CD4-positive, alpha-beta T cell treated with Interleukin-17A for 1 hour (primary cell): ENCODE measurements at regions not wholly inside any gene's neighbourhood (a gene's known extent, or its start where the extent isn't known, plus 50 kb on each side); places are given as distances from the start of the nearest gene placed in this dataset.
A peak's percentile ranks its signal among the peaks of the same experiment; 100 is the strongest.
"Not testable (repeated sequence)": the region's sequence is repeated elsewhere in the genome, so short reads cannot be mapped to it uniquely, and the experiment has no call there.

Experiments used
- DNase-seq: peaks from one replicate; pipeline ENCODE4 v3.0.0-alpha.2; 2020

DNA sequence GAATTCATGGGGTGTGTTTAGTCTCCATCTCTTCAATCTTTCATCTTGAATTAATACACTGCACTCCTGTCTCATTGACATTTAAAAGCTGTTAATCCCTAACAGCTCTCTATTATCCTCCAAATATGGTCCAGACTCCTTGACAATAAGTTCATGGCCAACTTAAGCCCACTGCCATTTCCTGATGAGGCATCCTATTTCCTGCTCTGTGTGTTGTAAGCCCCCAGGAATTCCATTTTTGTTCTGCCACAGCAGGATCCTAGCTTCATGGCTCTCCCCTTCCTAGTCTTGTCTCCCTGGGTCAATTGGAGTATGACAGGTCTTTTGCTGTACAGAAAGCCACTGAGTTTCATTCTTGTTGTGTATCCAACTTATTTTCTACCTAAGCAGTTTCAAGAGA is 218.8 kb downstream of the OTUD1 start:
- DNase-seq = no peak

DNA sequence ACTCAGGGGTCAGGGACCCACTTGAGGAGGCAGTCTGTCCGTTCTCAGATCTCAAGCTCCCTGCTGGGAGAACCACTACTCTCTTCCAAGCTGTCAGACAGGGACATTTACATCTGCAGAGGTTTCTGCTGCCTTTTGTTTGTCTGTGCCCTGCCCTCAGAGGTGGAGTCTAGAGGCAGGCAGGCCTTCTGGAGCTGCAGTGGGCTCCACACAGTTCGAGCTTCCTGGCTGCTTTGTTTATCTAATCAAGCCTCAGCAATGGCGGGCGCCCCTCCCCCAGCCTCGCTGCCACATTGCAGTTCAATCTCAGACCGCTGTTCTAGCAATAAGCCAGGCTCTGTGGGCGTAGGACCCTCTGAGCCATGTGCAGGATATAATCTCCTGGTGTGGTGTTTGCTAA is 233.0 kb downstream of the OTUD1 start:
- not testable (repeated sequence) for DNase-seq

DNA sequence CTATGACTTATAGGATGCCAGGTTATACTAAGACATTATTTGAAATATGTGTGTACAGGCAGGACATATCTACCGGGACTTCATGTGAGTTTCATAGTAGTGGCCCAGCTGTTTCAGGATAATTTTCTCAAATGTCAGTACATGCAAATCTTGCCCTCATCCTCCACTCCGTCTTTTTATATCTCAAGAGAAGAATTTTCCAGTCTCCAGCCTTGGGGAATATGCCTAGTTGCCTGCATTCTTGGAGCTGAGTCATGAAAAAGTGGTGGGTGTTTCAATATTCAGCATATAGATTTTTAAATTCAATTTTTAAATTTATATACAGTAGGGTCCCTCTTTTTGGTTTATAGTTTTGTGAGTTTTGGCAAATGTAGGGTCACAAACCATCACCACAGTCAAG is 236.7 kb downstream of the OTUD1 start:
- DNase-seq = no peak

DNA sequence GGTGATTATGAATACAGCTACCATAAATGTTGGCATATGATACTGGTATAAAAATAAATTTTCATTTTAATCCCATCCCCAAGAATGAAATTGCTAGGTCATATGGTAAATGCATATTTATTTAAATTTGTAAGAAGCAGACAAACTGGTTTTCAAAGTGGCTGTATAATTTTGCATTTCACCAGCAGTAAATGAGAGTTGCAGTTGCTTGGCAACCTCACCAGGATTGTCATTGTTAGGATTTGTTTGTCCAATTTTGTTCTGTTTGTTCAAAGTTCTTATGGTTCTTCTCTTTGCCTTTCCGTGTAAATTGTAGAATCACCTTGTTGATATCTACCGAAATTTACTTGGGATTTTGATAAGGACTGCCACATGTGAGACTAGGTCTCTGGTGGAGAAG is 237.4 kb downstream of the OTUD1 start:
- DNase-seq = no peak

DNA sequence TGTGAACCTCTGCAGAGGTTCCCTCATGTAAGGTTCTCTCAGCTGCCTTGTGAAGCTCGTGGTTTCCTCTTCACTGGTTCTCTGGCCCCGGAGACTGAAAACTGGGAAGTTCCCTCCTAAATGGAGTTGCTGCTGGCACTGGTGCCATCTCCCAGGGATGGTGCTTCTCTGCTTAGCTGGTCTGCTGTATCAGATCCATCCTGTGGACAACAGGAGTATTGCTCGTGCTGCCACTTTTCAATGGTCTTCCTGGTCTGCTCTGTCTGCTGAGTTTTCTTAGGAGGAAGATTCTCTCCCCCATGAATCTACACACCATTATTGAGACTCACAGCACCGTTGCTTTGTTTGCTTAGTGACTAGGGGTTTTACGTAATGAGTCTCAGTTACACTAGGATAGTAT is 247.8 kb downstream of the OTUD1 start:
- no peak for DNase-seq

DNA sequence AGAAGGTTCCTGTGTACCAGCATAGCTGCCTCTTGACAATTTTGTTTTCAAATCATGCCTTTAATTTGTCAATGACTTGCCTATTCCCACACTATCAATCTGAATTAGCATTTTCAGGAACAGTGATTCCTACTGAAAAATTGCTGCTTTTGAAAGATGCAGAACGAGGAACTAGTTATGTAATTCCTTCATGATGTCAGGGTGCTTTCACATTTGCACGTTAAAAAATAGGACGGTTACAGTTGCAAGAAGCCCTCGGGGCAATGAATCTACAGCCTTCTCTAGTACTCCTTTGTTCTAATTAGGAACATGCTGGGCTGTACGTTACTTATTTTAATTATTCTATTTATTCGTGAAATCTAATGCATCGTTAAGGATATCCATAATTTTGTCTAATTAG is 253.9 kb downstream of the OTUD1 start:
- DNase-seq = no peak

DNA sequence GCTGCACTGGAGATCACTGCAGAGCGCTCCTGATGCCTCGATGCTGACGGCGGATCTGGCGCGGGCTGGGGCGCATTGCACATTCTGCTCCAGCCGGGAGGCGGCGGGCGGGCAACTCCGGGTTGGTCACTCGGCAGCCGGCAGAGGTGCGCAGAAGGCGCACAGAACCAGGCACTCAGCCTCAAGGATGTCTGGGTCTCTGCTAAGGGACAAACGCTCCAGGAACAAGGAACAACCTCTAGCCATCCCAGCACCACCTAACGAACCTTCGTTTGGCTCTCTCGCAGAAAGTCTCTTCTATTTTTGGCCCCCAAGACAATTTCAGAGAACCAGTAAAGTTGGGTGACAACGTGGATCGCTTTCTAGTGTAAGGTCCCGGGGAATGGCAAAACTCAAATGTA is 254.6 kb downstream of the OTUD1 start:
- no peak for DNase-seq

DNA sequence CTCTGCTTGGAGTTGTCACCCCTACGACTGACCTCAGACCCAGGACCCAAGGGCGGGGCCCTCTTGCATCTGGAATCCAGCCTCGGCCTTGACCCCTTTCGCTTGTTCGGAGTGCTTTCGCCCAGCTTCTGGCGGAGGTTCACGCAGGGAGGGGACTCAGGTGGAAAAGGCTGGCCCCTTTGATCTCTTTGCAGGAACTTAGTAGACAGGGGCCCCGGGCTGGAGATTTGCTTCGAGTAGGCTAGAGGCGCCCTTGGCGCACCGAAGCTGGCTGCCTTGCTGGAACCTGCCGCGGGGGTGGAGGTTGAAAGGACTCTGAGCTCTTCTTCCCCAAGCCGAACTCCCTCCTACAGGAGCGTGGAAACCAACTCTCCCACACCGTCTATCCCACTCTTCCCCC is 255.1 kb downstream of the OTUD1 start:
- DNase-seq = no peak

DNA sequence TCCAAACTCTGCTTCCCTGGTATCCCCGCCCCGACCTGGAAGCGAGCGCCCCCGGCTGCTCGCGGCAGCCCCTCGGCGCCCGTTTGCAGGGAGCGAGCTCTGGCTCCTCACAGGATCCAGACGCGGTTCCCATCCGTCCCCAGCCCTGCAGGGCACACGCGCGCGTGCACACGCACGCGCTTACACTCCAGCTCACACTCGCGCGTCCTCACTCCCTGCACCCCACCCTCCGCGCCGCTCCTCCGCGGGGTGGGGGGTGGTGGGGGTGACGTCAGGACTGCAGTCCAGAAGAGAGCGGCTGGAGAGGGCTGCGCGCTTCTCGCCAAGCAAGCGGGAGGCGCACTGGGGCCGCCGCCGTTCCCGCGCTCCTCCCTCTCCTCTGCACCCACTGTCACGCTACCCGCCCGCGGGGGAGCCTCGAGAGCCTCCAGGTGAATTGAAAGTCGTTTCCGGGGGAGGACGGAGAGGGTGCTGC is 255.6 kb downstream of the OTUD1 start:
- no peak for DNase-seq

DNA sequence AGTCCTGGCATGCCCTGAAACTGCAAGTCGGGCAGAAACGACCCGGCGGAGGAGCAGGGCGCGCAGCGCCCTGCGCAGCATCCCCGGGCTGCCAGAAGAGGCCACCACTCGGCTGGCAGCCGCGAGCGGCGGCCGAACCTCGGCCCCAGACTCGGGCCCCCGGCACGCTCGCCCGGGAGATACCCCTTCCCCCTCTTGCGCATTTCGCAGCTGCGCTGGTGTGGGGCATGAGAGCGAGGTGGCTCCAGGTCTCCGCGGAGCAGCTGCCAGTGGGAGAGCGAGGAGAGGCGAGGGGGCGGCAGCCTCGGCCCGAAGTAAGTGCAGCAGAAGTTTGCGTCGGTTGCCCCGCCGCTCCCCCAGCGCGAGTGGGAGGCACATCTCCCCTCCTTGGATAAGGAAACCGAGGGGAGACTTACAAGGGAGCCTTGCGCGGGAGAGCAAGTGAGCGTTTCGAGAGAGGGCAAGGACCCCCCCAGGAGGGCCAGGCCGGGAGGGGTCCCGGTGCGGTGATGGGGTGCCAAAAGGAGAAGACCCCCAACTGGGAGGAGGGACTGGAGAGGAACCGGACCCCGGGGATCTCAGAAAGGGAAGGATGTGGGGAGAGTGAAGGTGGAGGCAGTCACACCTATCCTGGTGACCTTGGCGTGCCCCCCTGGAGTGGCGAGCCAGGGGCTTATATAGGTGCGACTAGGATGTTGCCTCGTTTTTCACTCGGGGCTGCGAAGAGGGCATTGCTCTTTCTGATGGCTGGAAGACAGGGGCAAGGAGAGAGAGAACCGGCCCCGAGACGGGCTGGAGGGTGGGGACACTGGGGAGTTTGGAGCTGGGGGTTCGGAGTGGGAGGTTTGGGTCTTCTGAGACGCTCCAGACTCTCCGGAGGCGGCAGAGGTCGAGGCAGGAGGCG is 256.3 kb downstream of the OTUD1 start:
- no peak for DNase-seq

DNA sequence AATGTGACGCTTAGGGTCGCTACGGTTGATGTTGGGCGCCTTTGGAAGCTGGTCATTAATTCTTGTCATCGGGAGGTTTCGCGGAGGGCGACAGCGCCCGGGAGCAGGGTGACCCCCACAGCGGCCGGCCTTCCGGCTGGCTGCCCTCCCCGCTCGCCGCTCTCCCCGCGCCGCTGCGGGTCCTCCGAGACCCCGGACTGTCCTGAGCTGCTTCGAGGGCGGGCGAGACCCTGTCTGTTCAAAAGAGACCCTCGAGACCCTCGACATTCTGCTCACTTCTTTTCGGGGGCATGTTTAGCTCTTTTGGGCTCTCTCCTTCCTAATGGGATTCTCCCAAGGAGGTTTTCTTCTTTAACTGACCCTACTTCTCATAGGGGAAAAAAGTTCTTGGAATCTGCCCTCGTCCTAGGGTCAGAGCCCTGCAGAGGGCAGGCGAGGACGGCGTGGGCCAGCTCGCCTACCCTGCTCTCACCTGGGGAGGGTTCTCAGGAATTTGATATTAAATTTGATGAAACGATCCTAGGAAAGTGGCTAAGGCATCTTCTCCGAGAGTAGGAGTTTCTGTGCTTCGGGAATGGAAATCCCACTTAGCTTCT is 257.0 kb downstream of the OTUD1 start:
- no peak for DNase-seq

DNA sequence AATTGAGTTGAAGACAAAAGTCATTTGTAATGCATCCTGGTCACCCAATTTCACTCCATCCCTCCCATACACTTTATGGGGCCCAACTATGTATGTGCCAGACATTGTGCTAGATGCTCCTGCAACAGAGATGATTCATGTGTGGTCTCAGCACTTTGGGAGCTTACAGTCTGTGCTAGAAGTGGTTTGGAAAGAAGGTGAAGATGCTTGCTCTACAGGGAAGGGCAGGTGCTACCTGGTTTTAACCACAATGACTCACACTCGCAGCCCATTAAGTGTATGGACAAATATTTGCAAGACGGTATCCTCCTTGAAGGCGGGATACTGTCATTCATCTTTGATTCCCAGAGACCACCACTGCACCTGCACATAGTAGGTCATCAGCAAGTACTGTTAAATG is 257.6 kb downstream of the OTUD1 start:
- DNase-seq = no peak

DNA sequence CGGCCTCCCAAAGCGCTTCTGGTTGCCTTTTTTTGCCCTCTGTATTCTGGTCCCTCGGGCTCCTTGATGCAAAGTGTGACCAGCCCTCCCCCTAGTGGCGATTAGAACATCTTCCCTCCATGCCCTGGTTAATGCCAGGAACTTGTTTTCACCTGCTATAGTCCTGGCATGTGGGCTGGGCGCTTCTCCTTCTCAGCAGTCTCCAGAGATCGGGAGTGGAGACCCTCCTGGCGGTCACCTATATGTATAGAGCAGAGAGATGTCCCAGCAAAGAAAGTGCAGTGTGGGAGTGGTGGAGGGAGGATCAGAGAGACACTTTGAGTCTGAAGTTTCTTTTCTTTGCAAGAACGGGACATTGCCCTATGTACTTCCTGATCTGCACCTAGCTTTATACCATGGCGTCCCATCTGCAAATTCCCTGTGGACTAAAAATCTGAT is 264.1 kb downstream of the OTUD1 start:
- peak; percentile 40 for DNase-seq

DNA sequence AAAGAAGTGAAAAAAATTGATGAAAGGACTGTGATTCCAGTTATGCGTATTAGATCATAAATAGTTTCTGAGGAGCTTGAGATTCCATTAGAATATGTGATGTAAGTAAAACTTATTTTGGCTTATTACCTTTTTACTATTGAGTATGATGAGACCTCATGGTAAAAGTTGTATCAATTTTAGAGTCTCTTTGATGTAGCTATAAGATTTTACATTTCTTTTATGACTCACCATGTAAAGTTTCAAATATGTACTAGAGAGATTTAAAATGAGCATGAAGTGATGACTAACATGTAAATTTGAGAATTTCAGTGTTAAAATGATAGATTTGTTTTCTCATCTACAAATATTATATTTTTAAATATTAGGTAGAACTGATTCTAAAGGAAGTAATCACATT is 276.5 kb downstream of the OTUD1 start:
- DNase-seq = no peak

DNA sequence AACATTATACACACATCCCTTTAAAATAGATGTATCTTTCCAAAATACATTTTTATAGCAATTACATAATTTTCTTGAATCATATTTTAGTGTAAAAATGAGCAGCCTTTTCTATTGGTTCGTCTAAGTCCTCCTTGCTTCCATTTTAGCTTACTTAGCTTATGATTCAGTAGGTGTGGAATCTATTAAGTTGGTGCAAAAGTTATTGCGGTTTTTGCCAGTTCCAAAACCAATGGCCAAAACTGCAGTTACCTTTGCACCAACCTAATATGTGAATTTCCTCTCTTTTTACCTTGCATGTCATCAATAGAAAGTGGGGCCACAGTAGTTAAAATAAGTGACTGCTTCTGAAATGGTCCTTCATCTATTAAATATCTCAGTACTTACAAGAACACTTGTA is 279.0 kb downstream of the OTUD1 start:
- DNase-seq = no peak

DNA sequence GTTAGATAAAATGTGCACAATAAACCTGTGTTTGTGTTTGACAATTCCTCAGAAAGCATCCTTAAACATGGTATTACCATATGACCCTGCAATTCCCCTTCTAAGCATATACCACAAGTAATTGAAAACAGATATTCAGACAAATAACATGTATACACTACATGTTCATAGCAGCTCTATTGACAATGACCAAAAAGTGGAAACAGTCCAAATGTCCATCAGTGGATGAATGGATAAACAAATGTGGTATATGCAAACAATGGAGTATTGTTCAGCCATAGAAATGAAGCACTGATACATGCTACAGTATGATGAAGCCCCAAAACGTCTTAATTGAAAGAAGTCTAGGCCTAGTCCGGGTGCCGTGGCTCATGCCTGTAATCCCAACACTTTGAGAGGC is 280.1 kb downstream of the OTUD1 start:
- no peak for DNase-seq

DNA sequence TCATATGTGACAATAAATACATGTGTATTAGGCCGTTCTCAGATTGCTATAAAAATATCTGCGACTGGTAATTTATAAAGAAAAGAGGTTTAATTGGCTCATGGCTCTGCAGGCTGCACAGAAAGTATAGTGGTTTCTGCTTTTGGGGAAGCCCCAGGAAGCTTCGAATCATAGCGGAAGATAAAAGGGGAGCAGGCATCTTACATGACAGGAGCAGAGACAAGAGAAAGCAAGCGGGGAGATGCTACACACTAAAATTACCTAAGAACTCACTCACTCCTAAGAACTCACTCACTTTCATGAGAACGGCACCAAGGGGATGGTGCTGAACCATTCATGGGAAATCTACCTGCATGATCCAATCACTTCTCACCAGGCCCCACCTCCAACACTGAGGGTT is 284.9 kb downstream of the OTUD1 start:
- DNase-seq = no peak

DNA sequence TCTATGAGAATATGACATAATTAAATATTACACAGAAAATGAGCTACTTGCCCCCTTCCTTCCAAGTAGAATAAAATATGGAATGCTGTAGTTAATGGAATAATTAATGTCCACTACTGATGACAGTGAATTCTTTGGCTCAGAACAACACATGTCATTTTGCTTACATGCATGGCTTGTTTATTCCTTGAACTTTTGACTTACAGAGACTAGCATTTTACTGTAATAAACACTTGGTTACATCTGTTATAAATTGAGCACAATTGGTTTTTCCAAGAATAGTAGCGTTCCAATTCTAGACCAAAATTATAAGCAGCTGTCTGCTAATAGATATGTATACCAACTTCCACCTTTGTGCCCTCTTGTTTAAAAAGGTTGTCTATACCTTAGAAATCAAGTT is 286.7 kb downstream of the OTUD1 start:
- no peak for DNase-seq

DNA sequence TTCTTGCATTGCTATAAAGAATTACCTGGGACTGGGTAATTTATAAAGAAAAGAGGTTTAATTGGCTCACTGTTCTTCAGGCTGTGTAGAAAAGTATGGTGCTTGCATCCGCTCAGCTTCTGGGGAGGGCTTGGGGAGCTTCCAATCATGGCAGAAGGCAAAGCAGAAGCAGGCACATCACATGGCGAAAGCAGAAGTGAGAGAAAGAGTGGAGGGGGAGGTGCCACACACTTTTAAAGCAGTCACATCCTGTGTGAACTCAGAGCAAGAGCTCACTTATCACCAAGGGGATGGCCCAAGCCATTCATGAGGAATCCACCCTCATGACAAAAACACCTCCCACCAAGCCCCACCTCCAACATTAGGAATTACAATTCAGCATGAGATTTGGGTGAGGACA is 303.5 kb downstream of the OTUD1 start:
- DNase-seq = no peak

DNA sequence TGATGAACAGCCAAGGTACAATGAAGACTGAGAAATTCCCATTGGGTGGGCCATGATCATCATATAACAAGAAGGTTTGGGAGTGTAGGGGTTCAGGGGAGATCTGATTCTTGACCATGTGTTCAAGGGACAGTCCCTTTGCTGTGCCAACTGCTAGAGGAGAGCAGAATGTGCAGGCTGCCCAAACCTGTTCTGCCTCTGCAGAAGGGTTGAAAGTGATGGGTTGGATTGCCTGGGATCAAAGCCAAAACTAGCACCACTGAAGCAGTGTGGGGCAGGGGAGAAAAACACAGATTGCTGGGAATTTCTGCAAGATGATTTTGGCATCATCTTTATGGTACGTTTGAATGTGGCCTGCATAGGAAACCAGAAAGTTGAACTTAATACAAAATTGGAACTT is 303.9 kb downstream of the OTUD1 start:
- DNase-seq = no peak

DNA sequence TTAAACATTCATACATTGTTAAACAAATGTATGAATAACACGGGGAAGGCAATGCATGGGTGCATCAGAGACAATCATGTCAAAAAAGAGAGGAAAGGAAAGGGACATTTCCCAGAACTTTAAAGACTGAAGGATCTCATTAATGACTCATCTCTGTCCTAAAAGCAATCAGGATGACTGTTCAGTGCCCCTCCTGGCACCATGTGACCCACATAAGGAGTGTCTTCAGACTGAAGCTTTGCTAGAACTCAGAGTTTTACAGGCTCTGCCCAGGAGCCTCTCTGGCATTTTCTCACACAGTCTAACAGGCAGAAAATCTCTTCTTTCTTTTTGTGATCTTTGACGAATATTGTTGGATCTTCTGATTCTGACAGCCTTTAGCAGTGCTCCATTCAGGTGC is 315.3 kb downstream of the OTUD1 start:
- no peak for DNase-seq

DNA sequence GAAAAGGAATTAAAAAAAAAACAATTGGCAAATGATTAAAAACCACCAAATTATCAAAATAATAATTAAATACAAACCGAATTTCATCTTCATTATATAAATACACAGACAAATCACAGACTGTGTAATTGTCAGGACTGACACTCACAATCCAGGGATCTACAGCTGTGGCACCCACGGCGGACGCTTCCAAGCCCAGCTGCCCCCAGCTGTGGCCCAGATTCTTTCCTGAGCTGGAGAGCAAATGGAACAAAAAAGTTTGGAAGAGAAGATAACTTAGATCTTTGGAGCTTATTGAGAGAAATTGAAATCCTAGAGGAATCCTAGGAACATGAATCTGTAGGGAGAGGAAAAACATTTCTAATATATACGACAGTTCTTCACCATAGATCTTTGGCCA is 316.1 kb downstream of the OTUD1 start:
- DNase-seq = no peak

DNA sequence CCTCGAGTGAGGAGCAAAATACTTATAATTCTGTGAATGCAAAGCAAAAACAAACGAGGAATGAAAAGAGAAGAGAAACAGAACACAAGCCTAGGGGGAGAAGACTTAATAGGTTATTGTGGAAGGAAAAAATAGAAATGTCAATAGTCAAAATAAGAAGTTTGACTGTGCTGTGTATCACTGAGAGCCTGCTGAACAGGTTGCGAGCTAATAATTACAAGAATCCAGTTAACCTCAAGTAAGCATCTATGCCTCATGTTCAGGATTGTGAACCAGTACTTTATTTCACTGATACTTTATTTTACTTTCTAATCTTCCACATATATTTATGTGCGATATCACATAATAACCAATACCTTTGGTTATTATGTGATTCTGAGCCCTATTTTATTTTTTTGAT is 316.7 kb downstream of the OTUD1 start:
- DNase-seq = no peak

DNA sequence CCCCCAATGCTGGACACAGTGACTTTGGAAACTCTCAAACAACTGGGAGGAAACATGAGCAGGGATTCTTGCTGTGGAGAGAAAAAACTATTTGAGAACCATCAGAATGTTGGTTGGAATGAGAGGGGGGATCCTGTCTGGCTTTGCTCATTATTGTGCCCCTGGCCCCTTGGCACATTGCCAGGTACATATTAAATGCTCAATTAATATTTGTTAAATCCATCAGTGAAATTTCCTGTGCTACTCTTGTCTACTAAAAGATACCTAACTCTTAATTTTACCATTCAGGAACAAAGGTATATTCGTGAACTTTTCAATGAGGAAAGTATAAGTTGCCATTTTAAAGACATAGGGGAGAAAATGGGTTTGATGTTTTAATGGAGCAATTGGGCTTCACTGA is 329.4 kb downstream of the OTUD1 start:
- DNase-seq = no peak

DNA sequence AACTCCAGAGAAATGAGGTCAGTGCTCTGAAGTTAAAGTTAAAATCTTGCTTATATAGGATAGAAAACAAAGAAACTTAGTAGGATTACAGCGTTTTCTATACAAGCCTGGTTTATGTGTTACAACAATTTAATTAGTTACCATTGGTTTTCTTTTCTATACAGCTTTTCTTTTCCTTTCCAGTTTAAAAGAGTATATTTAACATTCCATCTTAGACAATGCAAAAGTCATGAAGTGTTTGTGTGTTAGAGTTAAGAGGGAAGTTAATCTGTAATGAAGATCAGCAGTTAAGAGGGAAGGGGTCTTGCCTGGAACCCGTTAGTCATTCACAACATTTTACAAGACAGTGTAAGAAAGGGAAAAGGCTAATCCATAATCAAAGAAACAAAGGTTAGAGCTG is 338.3 kb downstream of the OTUD1 start:
- no peak for DNase-seq
